ENCODE measurements at regions not wholly inside any gene's neighbourhood (a gene's known extent, or its start where the extent isn't known, plus 50 kb on each side); places are given as distances from the start of the nearest gene placed in this dataset.
"Not testable (repeated sequence)": the region's sequence is repeated elsewhere in the genome, so short reads cannot be mapped to it uniquely, and the experiment has no call there.

GRCh38 chr12:68387338-68387737, 55.2 kb upstream of the MDM1 start:
- DNase-seq: no peak

- DNase-seq: no peak
These were observed 57.1 kb upstream of the MDM1 start for GRCh38 chr12:68389305-68389704.

GRCh38 chr12:68391937-68392336, 59.8 kb upstream of the MDM1 start:
- DNase-seq: no peak

DNA sequence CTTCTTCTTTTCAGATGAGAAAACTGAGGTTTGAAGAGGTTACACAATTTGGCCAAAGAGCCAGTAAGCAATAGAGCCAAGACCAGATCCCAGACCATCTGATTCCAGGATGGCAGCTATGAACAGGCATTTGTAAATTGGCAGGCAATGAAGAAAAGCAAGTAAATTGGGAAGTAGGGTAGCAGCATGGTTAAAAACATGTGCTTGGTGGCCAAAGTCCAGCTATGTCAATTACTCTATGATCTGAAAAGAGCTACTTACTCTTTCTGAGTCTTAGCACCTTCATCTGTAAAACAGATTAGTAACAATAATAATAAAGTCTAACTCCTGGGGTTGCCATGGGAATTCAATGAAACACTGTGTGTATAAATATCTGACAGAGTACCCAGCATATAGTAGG, 60.2 kb upstream of the MDM1 start:
- no peak for DNase-seq

GRCh38 chr12:68393417-68393816, 61.3 kb upstream of the MDM1 start:
- no peak for DNase-seq

- no peak for DNase-seq
These were observed 65.5 kb upstream of the MDM1 start for GRCh38 chr12:68397566-68398158.

DNA sequence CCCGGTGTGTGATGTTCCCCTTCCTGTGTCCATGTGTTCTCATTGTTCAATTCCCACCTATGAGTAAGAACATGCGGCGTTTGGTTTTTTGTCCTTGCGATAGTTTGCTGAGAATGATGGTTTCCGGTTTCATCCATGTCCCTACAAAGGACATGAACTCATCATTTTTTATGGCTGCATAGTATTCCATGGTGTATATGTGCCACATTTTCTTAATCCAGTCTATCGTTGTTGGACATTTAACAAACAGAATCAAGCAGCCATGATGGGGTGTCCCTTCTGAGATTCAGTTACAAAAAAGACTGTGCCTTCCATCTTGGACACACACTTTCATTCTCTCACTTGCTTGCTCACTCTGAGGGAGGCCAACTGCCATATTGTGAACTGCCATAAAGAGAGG, 66.5 kb upstream of the MDM1 start:
- not testable (repeated sequence) for DNase-seq

GRCh38 chr12:68400226-68400829, 68.2 kb upstream of the MDM1 start:
- DNase-seq: no peak

DNA sequence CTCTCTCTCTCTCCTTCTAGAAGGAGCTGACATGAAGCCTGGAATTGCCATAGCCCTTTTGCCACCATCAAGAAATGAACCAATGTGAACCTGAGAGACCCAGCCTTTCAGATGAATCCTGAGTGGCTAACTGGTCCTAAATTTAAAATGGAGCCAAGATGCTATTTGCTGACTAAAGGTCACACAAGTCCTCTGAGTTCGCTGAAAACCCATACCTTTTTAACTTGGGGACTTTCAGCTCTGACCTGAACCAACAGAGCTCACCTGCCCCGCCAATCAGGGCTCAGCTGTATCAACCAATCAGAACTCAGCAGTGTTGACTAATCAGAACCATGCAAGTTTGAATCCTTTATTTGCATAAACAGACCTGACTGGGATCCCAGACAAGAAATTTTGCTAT, 70.3 kb upstream of the MDM1 start:
- no peak for DNase-seq

- DNase-seq: no peak
These were observed 71.1 kb upstream of the MDM1 start for GRCh38 chr12:68403296-68403695.

DNA sequence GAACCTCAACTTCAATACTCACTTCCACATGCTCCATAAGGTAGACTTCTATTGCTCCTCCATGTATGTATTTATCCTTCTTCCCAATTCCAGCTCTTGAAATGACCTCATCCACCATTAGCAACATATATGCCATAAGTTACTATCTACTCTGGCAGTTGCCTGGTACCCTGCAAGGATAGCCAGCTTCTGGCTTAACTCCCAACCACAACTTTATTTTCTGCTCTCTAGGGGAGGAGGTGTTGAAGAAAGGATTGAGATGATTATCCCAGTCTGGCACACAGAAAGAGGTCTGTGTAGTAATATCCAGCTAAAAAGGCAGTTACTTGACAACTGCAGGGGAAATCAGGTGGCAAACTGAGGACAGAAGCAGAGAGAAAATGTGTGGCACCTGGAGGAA, 71.5 kb upstream of the MDM1 start:
- no peak for DNase-seq

DNA sequence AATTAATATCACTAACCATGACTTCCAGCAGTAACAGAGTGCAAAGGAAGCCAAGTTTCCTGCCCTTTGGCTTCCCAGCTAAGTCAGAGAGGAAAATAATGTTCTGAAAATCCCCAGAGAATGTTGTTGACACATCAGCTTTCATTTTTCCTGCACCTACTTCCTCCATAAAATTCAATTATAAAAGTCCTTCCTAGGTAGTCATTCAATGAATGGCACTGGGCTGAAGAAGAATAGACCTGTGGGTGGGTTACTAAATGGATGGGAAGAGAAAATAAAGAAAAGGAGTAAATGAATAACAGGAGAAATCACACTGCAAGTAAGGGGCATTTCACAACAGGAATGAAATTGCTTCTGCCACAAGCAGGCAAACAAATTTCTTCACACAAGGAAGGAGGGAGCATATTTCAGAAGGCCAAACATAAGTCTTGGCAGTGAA, 73.2 kb upstream of the MDM1 start:
- no peak for DNase-seq

DNA sequence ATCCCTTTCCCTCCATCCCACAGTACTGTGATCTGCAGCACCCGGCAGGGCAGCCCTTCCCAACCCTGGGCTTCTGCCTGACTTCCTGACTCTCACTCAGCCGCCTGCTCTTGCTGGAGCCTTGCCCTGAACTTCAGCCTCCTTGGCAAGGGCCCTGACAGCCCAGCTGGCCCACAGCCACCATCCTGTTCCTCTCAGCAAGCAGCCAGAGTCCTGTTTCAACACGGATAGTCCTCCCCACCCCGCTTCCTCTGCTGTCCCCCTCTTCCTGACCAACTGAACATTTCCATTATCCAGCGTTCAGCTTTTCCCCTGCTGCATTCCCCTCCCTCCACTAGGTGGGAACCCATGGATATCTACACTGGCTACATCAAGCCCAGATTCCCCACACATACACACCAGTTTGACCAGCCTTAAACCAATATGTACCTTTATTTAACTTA, 74.0 kb upstream of the MDM1 start:
- no peak for DNase-seq

- DNase-seq: no peak
These were observed 74.7 kb upstream of the MDM1 start for GRCh38 chr12:68406911-68407310.

DNA sequence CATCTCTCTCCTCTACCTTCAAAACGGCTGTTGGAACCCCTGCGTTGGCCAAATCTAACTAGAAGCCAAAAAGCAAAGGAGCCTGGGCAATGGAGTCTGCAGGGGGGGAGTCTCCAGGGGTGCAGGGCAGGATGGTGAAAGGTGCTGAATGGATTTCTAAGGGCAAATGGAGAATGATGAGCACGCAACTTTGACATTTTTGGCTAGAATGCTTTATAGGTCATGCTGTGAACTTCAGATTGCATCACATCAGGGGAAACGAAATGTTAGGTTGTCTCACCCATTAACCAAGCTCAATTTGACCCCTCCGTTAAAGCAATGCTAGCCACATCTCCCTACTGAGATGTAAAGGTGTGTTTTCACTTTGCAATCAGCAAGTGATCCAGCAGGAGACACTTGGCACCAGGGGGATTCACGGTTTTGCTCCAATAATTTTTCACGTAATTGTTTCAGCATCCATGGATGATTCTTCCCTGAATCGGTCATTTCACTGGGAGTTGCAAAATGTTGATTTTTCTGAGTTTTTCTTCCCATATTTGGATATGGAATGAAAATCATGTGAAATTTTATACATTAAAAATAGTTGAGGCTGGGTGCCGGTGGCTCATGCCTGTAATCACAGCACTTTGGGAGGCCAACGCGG, 78.0 kb upstream of the MDM1 start:
- no peak for DNase-seq

DNA sequence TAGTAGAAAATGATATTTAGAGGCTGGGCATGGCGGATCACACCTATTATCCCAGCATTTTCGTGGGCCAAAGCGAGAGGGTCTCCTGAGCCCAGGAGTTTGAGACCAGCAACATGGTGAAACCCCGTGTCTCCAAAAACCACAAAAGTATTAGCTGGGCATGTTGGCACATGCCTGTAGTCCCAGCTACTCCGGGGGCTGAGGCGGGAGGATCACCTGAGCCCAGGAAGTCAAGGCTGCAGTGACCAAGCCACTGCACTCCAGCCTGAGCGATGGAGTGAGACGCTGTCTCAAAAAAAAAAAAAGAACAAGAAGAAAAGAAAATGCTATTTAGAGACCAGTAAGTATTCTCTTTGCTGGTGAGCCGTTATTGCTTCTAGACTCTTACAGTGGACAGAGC, 79.2 kb upstream of the MDM1 start:
- no peak for DNase-seq

- no peak for DNase-seq
These were observed 82.8 kb upstream of the MDM1 start for GRCh38 chr12:68414988-68415387.

DNA sequence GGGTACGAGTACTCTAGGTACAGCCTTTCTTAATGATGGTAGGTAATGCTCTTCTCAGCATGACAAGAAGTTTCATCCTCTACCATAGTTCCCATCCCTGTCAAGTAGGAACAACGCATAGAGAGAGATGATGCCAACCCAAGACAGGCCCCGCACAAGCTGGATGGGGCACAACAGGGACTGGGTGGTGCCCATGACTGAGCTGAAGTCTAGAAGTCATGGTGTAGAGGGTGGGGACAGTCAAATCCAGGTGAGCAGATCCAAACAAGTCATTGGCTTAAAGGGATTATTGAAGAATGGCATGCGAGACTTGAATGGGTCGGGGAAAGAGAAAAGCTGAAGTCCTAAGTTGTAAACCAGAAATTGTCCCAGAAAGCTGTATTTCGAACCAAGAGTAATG, 84.2 kb upstream of the MDM1 start:
- DNase-seq: no peak

DNA sequence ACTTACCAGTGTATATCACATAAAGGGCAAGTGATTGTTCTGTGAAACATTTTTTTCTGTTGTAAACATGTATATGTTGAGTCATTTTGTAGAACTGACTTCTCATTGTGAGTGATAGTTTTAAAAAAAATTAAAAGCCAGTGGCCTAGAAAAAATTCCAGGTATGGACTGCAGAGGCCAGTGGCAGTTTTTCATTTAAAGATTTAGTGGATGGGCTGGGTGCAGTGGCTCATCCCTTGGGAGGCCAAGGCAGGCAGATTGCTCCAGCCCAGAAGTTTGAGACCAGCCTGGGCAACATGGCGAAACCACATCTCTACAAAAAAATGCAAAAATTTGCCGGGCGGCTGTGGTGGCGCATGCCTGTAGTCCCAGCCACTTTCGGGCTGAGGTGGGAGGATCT, 84.7 kb upstream of the MDM1 start:
- no peak for DNase-seq

- no peak for DNase-seq
These were observed 85.9 kb upstream of the MDM1 start for GRCh38 chr12:68418137-68418460.

DNA sequence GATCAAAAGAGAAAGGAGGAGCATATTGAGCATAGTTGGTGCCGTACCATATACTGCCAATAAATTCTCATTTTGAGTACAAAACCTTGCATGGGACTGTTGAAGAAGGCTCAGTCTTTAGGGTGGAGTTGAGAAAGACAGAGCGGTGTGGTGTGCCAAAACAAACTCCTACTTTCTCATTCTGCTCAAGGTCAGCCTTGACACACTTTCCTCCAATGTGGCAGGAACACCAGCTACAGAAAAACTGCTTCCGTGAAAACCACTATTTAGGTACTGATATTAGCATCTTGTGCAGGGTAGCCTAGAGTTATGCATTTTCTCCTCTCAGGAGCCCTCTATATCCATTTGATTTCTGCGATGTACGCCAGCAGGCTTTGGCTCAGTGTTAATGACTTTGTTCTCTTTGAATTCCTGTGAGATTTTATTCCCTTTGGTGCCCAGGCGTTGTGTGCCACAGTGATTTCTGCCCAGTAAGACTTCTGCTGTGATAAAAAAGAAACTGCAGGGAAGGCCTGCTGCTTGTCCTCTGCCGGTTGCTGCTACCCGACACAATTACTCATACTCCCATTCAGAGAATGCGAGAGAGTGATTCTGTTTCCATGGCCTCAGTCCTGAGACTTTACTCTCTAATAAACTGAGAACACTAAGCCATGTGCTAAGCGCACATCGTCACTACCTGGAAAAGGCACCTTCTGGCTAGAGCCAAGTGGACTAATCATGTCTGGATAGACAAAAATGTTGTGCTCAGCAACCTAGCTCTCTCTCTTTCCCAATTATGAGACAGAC, 88.3 kb upstream of the MDM1 start:
- no peak for DNase-seq

- no peak for DNase-seq
These were observed 90.0 kb upstream of the MDM1 start for GRCh38 chr12:68422159-68422558.

DNA sequence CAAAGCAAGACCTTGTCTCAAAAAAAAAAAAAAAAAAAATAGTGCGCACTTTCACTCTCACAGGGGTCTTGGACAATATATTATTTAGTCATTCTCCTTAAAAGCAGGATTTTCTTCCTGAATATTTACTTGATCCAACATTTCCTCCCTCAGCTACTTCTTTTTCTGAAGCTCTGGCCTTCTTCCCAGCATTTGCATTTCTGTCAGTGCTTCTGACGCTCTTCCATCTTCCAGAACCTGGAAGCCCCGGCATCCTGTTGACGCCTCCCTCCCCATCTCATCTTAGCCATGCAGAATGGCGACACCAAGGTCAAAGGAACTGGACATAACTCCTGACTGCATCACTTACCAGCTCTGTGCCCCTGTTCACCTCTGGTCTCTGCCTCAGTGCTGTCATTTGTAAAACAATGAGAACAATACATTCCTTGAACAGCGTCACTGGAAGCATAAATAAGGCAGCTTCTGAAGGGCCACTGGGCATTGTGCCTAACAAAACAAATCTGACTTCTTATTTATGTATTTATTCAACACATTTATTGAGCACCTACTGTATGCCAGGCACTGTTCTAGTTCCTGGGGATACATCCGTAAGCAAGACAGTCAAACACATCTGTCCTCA, 90.9 kb upstream of the MDM1 start:
- no peak for DNase-seq

DNA sequence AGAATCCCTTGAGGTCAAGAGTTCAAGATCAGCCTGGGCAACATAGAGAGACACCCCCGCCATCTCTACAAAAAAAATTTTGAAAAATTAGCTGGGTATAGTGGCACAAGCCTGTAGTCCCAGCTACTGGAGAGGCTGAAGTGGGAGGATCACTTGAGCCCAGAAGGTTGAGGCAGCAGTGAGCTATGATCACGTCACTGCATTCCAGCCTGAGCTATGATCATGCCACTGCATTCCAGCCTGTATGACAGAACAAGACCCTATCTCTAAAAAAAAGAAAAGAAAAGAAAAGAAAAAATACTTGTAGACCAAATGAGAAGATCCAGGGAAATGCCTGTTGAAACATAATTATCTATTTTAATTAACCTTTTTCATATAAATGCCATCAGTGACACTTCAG, 93.8 kb upstream of the MDM1 start:
- no peak for DNase-seq

All from activated CD4-positive, alpha-beta T cell treated with anti-CD3 and anti-CD28 coated beads, Interleukin-2, amount 50 U/mL, for 4 hours (primary cell).